ENCODE measurements at regions not wholly inside any gene's neighbourhood (a gene's known extent, or its start where the extent isn't known, plus 50 kb on each side); places are given as distances from the start of the nearest gene placed in this dataset.

DNA sequence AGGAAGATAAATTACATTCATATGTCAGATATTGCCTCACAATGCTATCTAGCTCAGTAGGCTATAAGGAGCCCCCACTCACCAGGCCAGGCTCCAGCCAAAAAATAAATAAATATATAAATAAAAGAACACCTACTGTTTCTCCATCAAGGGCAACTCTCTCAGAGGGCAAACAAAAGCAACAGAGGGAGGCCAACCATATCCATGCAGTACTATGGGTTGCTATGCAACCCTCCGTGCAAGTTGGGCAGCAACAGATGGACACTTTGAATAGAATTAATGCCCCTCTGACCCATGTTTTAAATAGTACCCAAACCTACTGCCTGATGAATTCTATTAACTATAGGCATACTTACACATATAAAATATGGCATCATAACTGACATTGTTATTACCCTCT is 279.8 kb upstream of the EDNRB start:
- TF ChIP-seq, protein P1, sequence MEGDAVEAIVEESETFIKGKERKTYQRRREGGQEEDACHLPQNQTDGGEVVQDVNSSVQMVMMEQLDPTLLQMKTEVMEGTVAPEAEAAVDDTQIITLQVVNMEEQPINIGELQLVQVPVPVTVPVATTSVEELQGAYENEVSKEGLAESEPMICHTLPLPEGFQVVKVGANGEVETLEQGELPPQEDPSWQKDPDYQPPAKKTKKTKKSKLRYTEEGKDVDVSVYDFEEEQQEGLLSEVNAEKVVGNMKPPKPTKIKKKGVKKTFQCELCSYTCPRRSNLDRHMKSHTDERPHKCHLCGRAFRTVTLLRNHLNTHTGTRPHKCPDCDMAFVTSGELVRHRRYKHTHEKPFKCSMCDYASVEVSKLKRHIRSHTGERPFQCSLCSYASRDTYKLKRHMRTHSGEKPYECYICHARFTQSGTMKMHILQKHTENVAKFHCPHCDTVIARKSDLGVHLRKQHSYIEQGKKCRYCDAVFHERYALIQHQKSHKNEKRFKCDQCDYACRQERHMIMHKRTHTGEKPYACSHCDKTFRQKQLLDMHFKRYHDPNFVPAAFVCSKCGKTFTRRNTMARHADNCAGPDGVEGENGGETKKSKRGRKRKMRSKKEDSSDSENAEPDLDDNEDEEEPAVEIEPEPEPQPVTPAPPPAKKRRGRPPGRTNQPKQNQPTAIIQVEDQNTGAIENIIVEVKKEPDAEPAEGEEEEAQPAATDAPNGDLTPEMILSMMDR (IDR thresholded peaks at IDR 0.05): no peak
- TF ChIP-seq EZH2phosphoT487 (IDR thresholded peaks at IDR 0.05): no peak

All from neural progenitor cell (in vitro differentiated cells).